HepG2 (cell line): ENCODE measurements at regions not wholly inside any gene's neighbourhood (a gene's known extent, or its start where the extent isn't known, plus 50 kb on each side); places are given as distances from the start of the nearest gene placed in this dataset.

Source experiments
- ATAC-seq: fragments of 200-7000 bp; cut with Tn5 transposase; 3 replicates; pipeline ENCODE4 v1.9.1; 2020; ENCODE audit warnings: mild to moderate bottlenecking, moderate library complexity
- BruUV-seq: library from RNA; stranded (reverse); fragments of 400-500 nt; replicated peaks from 2 replicates; lab custom pipeline; 2021; lab: Mats Ljungman, UMichigan
- CTCF ChIA-PET: fragments of 300-600 bp; formaldehyde crosslinking; extraction: SDS; loops from one replicate; lab custom pipeline; 2021; ENCODE audit warnings: low total read pairs, inconsistent platforms, low intra/inter-chr PET ratio; lab: Yijun Ruan, JAX
- POLR2A ChIA-PET: fragments of 350-600 bp; sonication (Branson Sonifier 250); formaldehyde crosslinking; loops from one replicate; lab custom pipeline; 2020; ENCODE audit warnings: antibody characterized with exemption, inconsistent platforms; lab: Yijun Ruan, JAX
- DNase-seq: peaks from one replicate; pipeline ENCODE4 v3.0.0-alpha.2; 2015; ENCODE audit warnings: low spot score
- FAIRE-seq: peaks from 3 replicates; lab custom pipeline; 2011; peaks lifted over from hg19 to GRCh38; lab: Jason Lieb, UNC
- H2AFZ ChIP-seq: one replicate; pipeline ENCODE4 v1.6.1; 2011; ENCODE audit warnings: low read length, inconsistent platforms
- H3K27ac ChIP-seq: fragments of 300-600 bp; 3 replicates; pipeline ENCODE4 v1.8.0; 2011; ENCODE audit warnings: mixed run types, mild to moderate bottlenecking, mixed read lengths, low read length, inconsistent platforms; ENCODE audit not compliant: insufficient read depth; ENCODE audit errors: extremely low read length
- H3K27me3 ChIP-seq, 2 experiments: fragments of 200-600 bp in 1 of 2; 2 replicates in 1 of 2; 3 replicates in 1 of 2; pipeline versions ENCODE4 v1.6.0 to v1.8.0; 2011; ENCODE audit warnings: low read length in 2 of 2, mild to moderate bottlenecking in 2 of 2, moderate library complexity in 2 of 2, inconsistent platforms in 1 of 2; ENCODE audit not compliant: insufficient read depth in 2 of 2, control insufficient read depth in 1 of 2
- H3K36me3 ChIP-seq, 2 experiments: fragments of 200-600 bp in 1 of 2; replicated peaks in 1 of 2; 2 replicates in 1 of 2; 3 replicates in 1 of 2; pipeline versions ENCODE4 v1.5.1 to v1.8.0; 2011; ENCODE audit warnings: low read length in 2 of 2, inconsistent platforms in 1 of 2; ENCODE audit not compliant: insufficient read depth in 2 of 2, control insufficient read depth in 1 of 2
- H3K4me1 ChIP-seq: 2 replicates; pipeline ENCODE4 v1.5.1; 2012; ENCODE audit warnings: low read length, inconsistent platforms; ENCODE audit not compliant: insufficient read depth
- H3K4me2 ChIP-seq: 2 replicates; pipeline ENCODE4 v1.6.0; 2011; ENCODE audit warnings: low read depth, low read length, inconsistent platforms
- H3K4me3 ChIP-seq, 3 experiments: fragments of 200-600 bp in 1 of 3; sonication (generic), shearing (Covaris generic) in 1 of 3; replicated peaks in 1 of 3; 2 replicates each; pipeline ENCODE4 v1.5.1; 2011 to 2016; ENCODE audit warnings: low read length in 3 of 3, inconsistent platforms in 2 of 3, low read depth in 2 of 3, mild to moderate bottlenecking in 2 of 3, control low read depth in 1 of 3, mixed read lengths in 1 of 3; ENCODE audit not compliant: insufficient read depth in 1 of 3
- H3K79me2 ChIP-seq: one replicate; pipeline ENCODE4 v1.6.1; 2011; ENCODE audit warnings: low read length, inconsistent platforms; ENCODE audit not compliant: insufficient read depth
- H3K9ac ChIP-seq: 2 replicates; pipeline ENCODE4 v1.6.0; 2011; ENCODE audit warnings: mild to moderate bottlenecking, low read depth, low read length, inconsistent platforms; ENCODE audit not compliant: insufficient read depth
- H3K9me3 ChIP-seq: 2 replicates; pipeline ENCODE4 v1.5.1; 2012; ENCODE audit warnings: mild to moderate bottlenecking, low read length
- H4K20me1 ChIP-seq: 2 replicates; pipeline ENCODE4 v1.6.0; 2011; ENCODE audit warnings: inconsistent platforms, mild to moderate bottlenecking, low read length, moderate library complexity; ENCODE audit not compliant: insufficient read depth
- AGO1 ChIP-seq: fragments of 200-400 bp; formaldehyde crosslinking; IDR thresholded peaks from 2 replicates; pipeline ENCODE4 v1.6.1; 2017; ENCODE audit warnings: mild to moderate bottlenecking, low read depth, low read length, moderate library complexity; ENCODE audit not compliant: poor library complexity, severe bottlenecking
- ARID4A ChIP-seq: sonication (generic); formaldehyde crosslinking; IDR thresholded peaks from 2 replicates; pipeline ENCODE4 v1.5.0; 2020; ENCODE audit warnings: mild to moderate bottlenecking, missing genetic modification reagents, borderline replicate concordance
- CCAR2 ChIP-seq: fragments of 200-400 bp; formaldehyde crosslinking; optimal IDR thresholded peaks from 2 replicates; pipeline ENCODE3; 2018; ENCODE audit warnings: low read depth, mild to moderate bottlenecking, low read length, moderate library complexity
- DNMT1 ChIP-seq: sonication (generic); formaldehyde crosslinking; IDR thresholded peaks from 2 replicates; pipeline ENCODE4 v1.5.1; 2020; ENCODE audit warnings: mild to moderate bottlenecking, missing genetic modification reagents
- MAZ ChIP-seq, 2 experiments: sonication (generic) in 1 of 2; formaldehyde crosslinking in 1 of 2; IDR thresholded peaks; 2 replicates each; pipeline versions ENCODE4 v1.5.0 to v1.6.1; 2012 to 2020; ENCODE audit warnings: low read depth in 2 of 2, mild to moderate bottlenecking in 2 of 2, borderline replicate concordance in 1 of 2, improper control_type of control experiment in 1 of 2, low read length in 1 of 2, missing genetic modification reagents in 1 of 2, moderate library complexity in 1 of 2
- MED13 ChIP-seq: sonication (generic); formaldehyde crosslinking; IDR thresholded peaks from 2 replicates; pipeline ENCODE4 v1.5.0; 2020; ENCODE audit warnings: missing genetic modification reagents
- MIER3 ChIP-seq: IDR thresholded peaks from 2 replicates; pipeline ENCODE4 v1.6.1; 2016; ENCODE audit warnings: missing compliant biosample characterization, borderline replicate concordance
- MLLT10 ChIP-seq: sonication (generic); formaldehyde crosslinking; IDR thresholded peaks from 2 replicates; pipeline ENCODE4 v1.4.0; 2020; ENCODE audit warnings: missing genetic modification reagents
- MYNN ChIP-seq: sonication (generic); formaldehyde crosslinking; IDR thresholded peaks from 2 replicates; pipeline ENCODE4 v1.4.0; 2020; ENCODE audit warnings: mild to moderate bottlenecking, low read depth, missing genetic modification reagents
- RFX3 ChIP-seq: IDR thresholded peaks from 2 replicates; pipeline ENCODE4 v1.6.1; 2016; ENCODE audit warnings: missing biosample characterization, missing genetic modification reagents
- ZKSCAN1 ChIP-seq: fragments of 150-350 bp; IDR thresholded peaks from 2 replicates; pipeline ENCODE4 v1.6.1; 2014; ENCODE audit warnings: low read length
- ZNF280B ChIP-seq: sonication (generic); formaldehyde crosslinking; IDR thresholded peaks from 2 replicates; pipeline ENCODE4 v1.5.0; 2020; ENCODE audit warnings: missing genetic modification reagents, mild to moderate bottlenecking, borderline replicate concordance
- ZNF530 ChIP-seq: sonication (generic); formaldehyde crosslinking; IDR thresholded peaks from 2 replicates; pipeline ENCODE4 v1.5.0; 2020; ENCODE audit warnings: low read depth, mild to moderate bottlenecking, missing genetic modification reagents
- ZNF589 ChIP-seq: sonication (generic); formaldehyde crosslinking; conservative IDR thresholded peaks from 2 replicates; pipeline ENCODE4 v1.8.0; 2022; ENCODE audit warnings: mild to moderate bottlenecking, moderate library complexity, missing genetic modification reagents
- ZNF672 ChIP-seq: sonication (generic); formaldehyde crosslinking; IDR thresholded peaks from 2 replicates; pipeline ENCODE4 v1.8.1; 2022; ENCODE audit warnings: missing genetic modification reagents
- WGBS: methylation state at CpG from one replicate; pipeline ENCODE4 v1.1.6; 2017; ENCODE audit warnings: low lambda C conversion rate; 5-methylcytosine and 5-hydroxymethylcytosine counted together
- in situ Hi-C: cut with HindIII; loops from 2 replicates; pipeline ENCODE4 v1.10.0; 2017; ENCODE audit warnings: low pct_unique_long_range_greater_than_20kb; ENCODE audit not compliant: extremely low pct_ligation_motif_present
- intact Hi-C: fragments of 100-400 bp; cut with micrococcal nuclease; formaldehyde crosslinking; loops from one replicate; pipeline ENCODE4 v1.10.0; 2022; ENCODE audit not compliant: unreplicated experiment

GRCh38 chr6:159097256-159097655, 52.5 kb upstream of the TAGAP start (continued):
- no peak for TF ChIP-seq ZNF530

- POLR2A ChIA-PET = no interaction called here
- 23% methylated on average over 6 of the region's 6 CpGs for WGBS
- TF ChIP-seq MIER3 (CRISPR knock-in tag) (no peak), MED13 (no peak), ZKSCAN1 (no peak), DNMT1 (CRISPR knock-in tag) (no peak), ARID4A (no peak), CCAR2 (no peak), MLLT10 (no peak), ZNF589 (CRISPR knock-in tag) (no peak), ZNF672 (CRISPR knock-in tag) (no peak), RFX3 (CRISPR knock-in tag) (no peak), MAZ (IDR thresholded peaks at IDR 0.05; ENCODE audit: borderline replicate concordance, low read depth, low read length) (no peak), MAZ (CRISPR knock-in tag; IDR thresholded peaks at IDR 0.05; ENCODE audit: low read depth) (no peak), MYNN (CRISPR knock-in tag) (no peak), ZNF280B (CRISPR knock-in tag) (no peak), AGO1 (no peak)
Observed at GRCh38 chr6:159095616-159096015, 50.8 kb upstream of the TAGAP start.

More at GRCh38 chr6:159095616-159096015, 50.8 kb upstream of the TAGAP start:
- CTCF ChIA-PET = no interaction called here
- FAIRE-seq (no peak), ATAC-seq (peak; percentile 34; the same call in 1 of the 3 replicates), DNase-seq (no peak)
- H3K36me3 ChIP-seq = no peaks in the 10 kb centered on the region
- H4K20me1 ChIP-seq = no peaks in the 10 kb centered on the region
- H3K4me2 ChIP-seq = no peak overlapping the region
- no peaks in the 10 kb centered on the region for H3K79me2 ChIP-seq
- no TSS peak for BruUV-seq
- H3K9ac ChIP-seq = no peak overlapping the region
- H3K4me1 ChIP-seq = peaks cover 5% of the 10 kb centered on the region; the same call in 1 of the 2 replicates
- H3K27ac ChIP-seq = no peak overlapping the region
- no peak overlapping the region for H3K4me3 ChIP-seq
- intact Hi-C loops = no loop called here
- H3K27me3 ChIP-seq = peaks cover 0 to 18% of the 10 kb centered on the region in 2 experiments; a peak in 3 of 5 replicates
- H3K9me3 ChIP-seq = no peaks in the 10 kb centered on the region
- in situ Hi-C loops = no loop called here
- H2AFZ ChIP-seq = no peak overlapping the region
